ENCODE measurements at regions not wholly inside any gene's neighbourhood (a gene's known extent, or its start where the extent isn't known, plus 50 kb on each side); places are given as distances from the start of the nearest gene placed in this dataset.

DNA sequence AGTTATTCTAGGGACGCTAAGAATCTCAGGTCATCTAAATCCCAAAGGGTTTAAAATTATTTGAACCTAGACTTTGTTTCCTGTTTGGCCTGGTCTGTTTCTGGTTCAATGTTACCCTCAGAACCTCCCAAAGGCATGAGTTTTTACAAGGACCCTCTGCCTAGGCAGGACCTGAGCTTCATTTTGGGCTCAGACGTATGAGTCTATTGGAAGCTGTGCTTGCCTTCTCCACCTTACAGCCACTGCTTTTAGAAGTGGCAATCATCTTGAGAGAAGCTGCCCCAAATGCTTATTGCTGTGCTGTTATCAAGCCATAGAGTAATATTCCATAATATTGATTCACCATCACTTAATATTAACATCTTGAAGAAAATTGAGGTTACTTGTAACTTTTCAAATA, 510.4 kb downstream of the TLE4 start:
- TF ChIP-seq, protein P1, sequence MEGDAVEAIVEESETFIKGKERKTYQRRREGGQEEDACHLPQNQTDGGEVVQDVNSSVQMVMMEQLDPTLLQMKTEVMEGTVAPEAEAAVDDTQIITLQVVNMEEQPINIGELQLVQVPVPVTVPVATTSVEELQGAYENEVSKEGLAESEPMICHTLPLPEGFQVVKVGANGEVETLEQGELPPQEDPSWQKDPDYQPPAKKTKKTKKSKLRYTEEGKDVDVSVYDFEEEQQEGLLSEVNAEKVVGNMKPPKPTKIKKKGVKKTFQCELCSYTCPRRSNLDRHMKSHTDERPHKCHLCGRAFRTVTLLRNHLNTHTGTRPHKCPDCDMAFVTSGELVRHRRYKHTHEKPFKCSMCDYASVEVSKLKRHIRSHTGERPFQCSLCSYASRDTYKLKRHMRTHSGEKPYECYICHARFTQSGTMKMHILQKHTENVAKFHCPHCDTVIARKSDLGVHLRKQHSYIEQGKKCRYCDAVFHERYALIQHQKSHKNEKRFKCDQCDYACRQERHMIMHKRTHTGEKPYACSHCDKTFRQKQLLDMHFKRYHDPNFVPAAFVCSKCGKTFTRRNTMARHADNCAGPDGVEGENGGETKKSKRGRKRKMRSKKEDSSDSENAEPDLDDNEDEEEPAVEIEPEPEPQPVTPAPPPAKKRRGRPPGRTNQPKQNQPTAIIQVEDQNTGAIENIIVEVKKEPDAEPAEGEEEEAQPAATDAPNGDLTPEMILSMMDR (IDR thresholded peaks at IDR 0.05 in 4 of 5, conservative IDR thresholded peaks at IDR 0.05 in 1 of 5): no peak
- no peak for TF ChIP-seq POLR2A (IDR thresholded peaks at IDR 0.05)
- no peaks in the 10 kb centered on the region for H3K27me3 ChIP-seq
- in situ Hi-C loops (cut with MboI; ENCODE audit: low sequenced_read_pairs in 4 of 4): no loop called here
- DNase-seq: no peak
- intact Hi-C loops (cut with DNase I; ENCODE audit: low total_unique reads): no loop called here
- no peak overlapping the region for H3K4me3 ChIP-seq
- H3K4me1 ChIP-seq: no peaks in the 10 kb centered on the region
- no peaks in the 10 kb centered on the region for H3K9me3 ChIP-seq
- H3K36me3 ChIP-seq: no peaks in the 10 kb centered on the region
- ATAC-seq: no peak
- no peak overlapping the region for H3K27ac ChIP-seq

DNA sequence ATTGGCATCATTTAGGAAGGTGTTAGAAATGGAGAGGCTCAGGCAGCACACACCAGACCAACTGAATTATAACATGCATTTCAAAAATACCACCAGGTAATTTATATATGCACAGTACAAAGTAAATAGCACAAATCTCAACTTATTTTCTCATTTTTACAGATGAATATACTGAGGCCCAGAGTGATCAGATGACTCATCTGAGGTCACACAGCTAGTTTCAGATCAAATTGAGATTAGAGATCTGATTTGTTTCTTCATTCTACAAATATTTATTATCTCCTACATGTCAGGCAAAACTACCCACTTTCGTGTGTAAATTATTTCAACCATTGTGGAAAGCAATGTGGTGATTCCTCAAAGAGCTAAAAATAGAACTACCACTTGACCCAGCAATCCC, 507.1 kb downstream of the TLE4 start:
- H3K36me3 ChIP-seq: no peaks in the 10 kb centered on the region
- intact Hi-C loops (cut with DNase I; ENCODE audit: low total_unique reads): no loop called here
- in situ Hi-C loops (cut with MboI; ENCODE audit: low sequenced_read_pairs in 4 of 4): no loop called here
- H3K4me1 ChIP-seq: peaks cover 10 to 12% of the 10 kb centered on the region in 2 donors
- DNase-seq (no peak), ATAC-seq (no peak)
- H3K27ac ChIP-seq: no peak overlapping the region
- TF ChIP-seq, protein P1 (IDR thresholded peaks at IDR 0.05 in 4 of 5, conservative IDR thresholded peaks at IDR 0.05 in 1 of 5): no peak
- no peak for TF ChIP-seq POLR2A (IDR thresholded peaks at IDR 0.05)
- no peaks in the 10 kb centered on the region for H3K27me3 ChIP-seq
- H3K4me3 ChIP-seq: no peak overlapping the region
- no peaks in the 10 kb centered on the region for H3K9me3 ChIP-seq

DNA sequence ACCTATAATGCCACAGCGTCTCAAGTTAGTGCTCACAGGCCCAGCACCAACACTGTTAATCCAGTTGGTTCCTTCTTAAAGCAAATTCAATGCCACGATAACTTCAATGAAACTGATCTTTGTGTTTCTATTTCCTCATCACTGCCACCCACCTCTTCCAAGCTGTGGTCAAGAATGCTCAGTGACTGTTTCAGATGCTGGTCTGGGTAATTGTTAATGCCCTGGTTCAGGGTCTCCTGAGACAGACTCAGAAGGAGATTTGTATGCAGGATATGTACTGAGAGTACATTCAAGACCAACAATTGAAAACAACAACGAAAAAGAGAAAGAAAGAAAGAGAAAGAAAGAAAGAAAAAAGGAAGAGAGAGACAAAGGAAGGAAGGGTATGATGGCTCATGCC, 505.3 kb downstream of the TLE4 start:
- no peaks in the 10 kb centered on the region for H3K27me3 ChIP-seq
- intact Hi-C loops (cut with DNase I; ENCODE audit: low total_unique reads): no loop called here
- TF ChIP-seq, protein P1 (IDR thresholded peaks at IDR 0.05 in 4 of 5, conservative IDR thresholded peaks at IDR 0.05 in 1 of 5): no peak
- TF ChIP-seq POLR2A (IDR thresholded peaks at IDR 0.05): no peak
- H3K4me1 ChIP-seq: peaks cover 11 to 13% of the 10 kb centered on the region in 2 donors
- no peaks in the 10 kb centered on the region for H3K36me3 ChIP-seq
- DNase-seq (no peak), ATAC-seq (no peak)
- H3K27ac ChIP-seq: no peak overlapping the region
- H3K9me3 ChIP-seq: no peaks in the 10 kb centered on the region
- no peak overlapping the region for H3K4me3 ChIP-seq
- in situ Hi-C loops (cut with MboI; ENCODE audit: low sequenced_read_pairs in 4 of 4): no loop called here

DNA sequence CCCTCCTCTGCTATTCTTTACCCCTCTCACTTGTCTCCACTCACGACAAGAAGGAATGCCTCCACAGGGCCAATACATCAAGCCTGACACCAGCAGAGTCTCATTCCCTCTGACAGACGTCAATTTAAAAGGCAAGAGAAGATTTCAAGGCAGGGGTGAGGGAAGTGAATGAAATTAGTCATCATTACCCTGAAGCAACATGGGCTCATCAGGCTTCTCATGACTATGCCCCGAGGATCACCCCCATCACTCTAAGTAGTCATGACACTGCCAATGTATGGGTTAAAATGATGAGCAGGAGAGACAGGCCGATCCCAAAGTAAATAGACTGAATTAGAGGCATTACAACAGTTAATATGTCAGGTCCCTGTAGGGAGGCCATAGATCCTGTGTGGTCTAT, 504.4 kb downstream of the TLE4 start:
- H3K4me1 ChIP-seq: peaks cover 11 to 13% of the 10 kb centered on the region in 2 donors
- H3K36me3 ChIP-seq: no peaks in the 10 kb centered on the region
- H3K4me3 ChIP-seq: no peak overlapping the region
- H3K9me3 ChIP-seq: no peaks in the 10 kb centered on the region
- no peaks in the 10 kb centered on the region for H3K27me3 ChIP-seq
- no peak for ATAC-seq
- TF ChIP-seq, protein P1 (IDR thresholded peaks at IDR 0.05 in 4 of 5, conservative IDR thresholded peaks at IDR 0.05 in 1 of 5): no peak
- no peak for TF ChIP-seq POLR2A (IDR thresholded peaks at IDR 0.05)
- intact Hi-C loops (cut with DNase I; ENCODE audit: low total_unique reads) (no loop called here), in situ Hi-C loops (cut with MboI; ENCODE audit: low sequenced_read_pairs in 4 of 4) (no loop called here)
- no peak for DNase-seq
- H3K27ac ChIP-seq: no peak overlapping the region

DNA sequence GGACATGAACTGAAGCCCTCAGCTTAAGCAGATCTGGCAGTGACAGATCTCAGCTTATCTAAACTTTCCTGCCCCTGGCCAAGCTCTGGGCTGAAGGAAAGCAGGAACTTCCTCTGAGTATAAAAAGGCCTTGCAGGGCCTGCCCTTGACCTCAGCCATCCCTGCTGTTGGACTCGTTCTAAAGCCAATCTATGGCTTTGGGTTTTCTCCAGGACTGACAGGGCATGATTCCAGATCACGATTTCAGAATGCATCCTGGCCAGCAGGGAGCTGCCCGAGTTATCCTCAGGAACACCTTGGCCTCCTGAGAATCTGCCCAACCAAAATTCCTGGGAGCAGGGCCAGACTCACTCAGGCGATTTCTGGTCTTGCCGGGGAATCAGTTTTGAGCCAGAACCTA, 502.7 kb downstream of the TLE4 start:
- no peaks in the 10 kb centered on the region for H3K9me3 ChIP-seq
- DNase-seq (peak; percentile 13 to 23), ATAC-seq (peak; percentile 57 to 60)
- H3K36me3 ChIP-seq: no peaks in the 10 kb centered on the region
- in situ Hi-C loops (cut with MboI; ENCODE audit: low sequenced_read_pairs in 4 of 4) (loop anchor here in 1 of 4 donors (25.0 kb wide), 1 partner anchor 1537 kb away; no protein-coding TSS in a partner anchor), intact Hi-C loops (cut with DNase I; ENCODE audit: low total_unique reads) (no loop called here)
- no peak overlapping the region for H3K4me3 ChIP-seq
- TF ChIP-seq POLR2A (IDR thresholded peaks at IDR 0.05): no peak
- TF ChIP-seq, protein P1 (IDR thresholded peaks at IDR 0.05 in 4 of 5, conservative IDR thresholded peaks at IDR 0.05 in 1 of 5): no peak
- no peaks in the 10 kb centered on the region for H3K27me3 ChIP-seq
- peaks cover 11 to 13% of the 10 kb centered on the region in 2 donors for H3K4me1 ChIP-seq
- peak overlapping the region in 1 of 4 donors; percentile 17 for H3K27ac ChIP-seq
